ENCODE measurements at regions not wholly inside any gene's neighbourhood (a gene's known extent, or its start where the extent isn't known, plus 50 kb on each side); places are given as distances from the start of the nearest gene placed in this dataset.
"Not testable (repeated sequence)": the region's sequence is repeated elsewhere in the genome, so short reads cannot be mapped to it uniquely, and the experiment has no call there.

- no peak for DNase-seq (ENCODE audit: low read depth)
- TF ChIP-seq CTCF (conservative IDR thresholded peaks at IDR 0.05; ENCODE audit: low read length), result no peak
- no peak overlapping the region for H3K4me3 ChIP-seq (ENCODE audit: low read length)
Measured at GRCh38 chr14:85186082-85186481, 343.9 kb upstream of the FLRT2 start.

- TF ChIP-seq CTCF (conservative IDR thresholded peaks at IDR 0.05; ENCODE audit: low read length), result no peak
- no peak for DNase-seq (ENCODE audit: low read depth)
- H3K4me3 ChIP-seq (ENCODE audit: low read length), result no peak overlapping the region
Measured at GRCh38 chr14:85187521-85187920, 342.4 kb upstream of the FLRT2 start.

- no peak for DNase-seq (ENCODE audit: low read depth)
- no peak overlapping the region for H3K4me3 ChIP-seq (ENCODE audit: low read length)
- TF ChIP-seq CTCF (conservative IDR thresholded peaks at IDR 0.05; ENCODE audit: low read length), result no peak
Measured at GRCh38 chr14:85188836-85189235, 341.1 kb upstream of the FLRT2 start.

GRCh38 chr14:85189253-85189652 is 340.7 kb upstream of the FLRT2 start:
- DNase-seq (ENCODE audit: low read depth), result not testable (repeated sequence)

GRCh38 chr14:85190251-85190650 is 339.7 kb upstream of the FLRT2 start:
- no peak overlapping the region for H3K4me3 ChIP-seq (ENCODE audit: low read length)
- no peak for DNase-seq (ENCODE audit: low read depth)
- no peak for TF ChIP-seq CTCF (conservative IDR thresholded peaks at IDR 0.05; ENCODE audit: low read length)

More at GRCh38 chr14:85189253-85189652, 340.7 kb upstream of the FLRT2 start:
- H3K4me3 ChIP-seq (ENCODE audit: low read length), result not testable (repeated sequence)

- TF ChIP-seq CTCF (conservative IDR thresholded peaks at IDR 0.05; ENCODE audit: low read length), result no peak
- DNase-seq (ENCODE audit: low read depth), result no peak
- no peak overlapping the region for H3K4me3 ChIP-seq (ENCODE audit: low read length)
Measured at GRCh38 chr14:85191986-85192385, 338.0 kb upstream of the FLRT2 start.

- peak; percentile 17 for DNase-seq (ENCODE audit: low read depth)
- H3K4me3 ChIP-seq (ENCODE audit: low read length), result no peak overlapping the region
- peak; percentile 73 for TF ChIP-seq CTCF (conservative IDR thresholded peaks at IDR 0.05; ENCODE audit: low read length)
Measured at GRCh38 chr14:85195872-85196477, 334.0 kb upstream of the FLRT2 start.

GRCh38 chr14:85198001-85198400 is 331.9 kb upstream of the FLRT2 start:
- no peak overlapping the region for H3K4me3 ChIP-seq (ENCODE audit: low read length)
- no peak for DNase-seq (ENCODE audit: low read depth)
- TF ChIP-seq CTCF (conservative IDR thresholded peaks at IDR 0.05; ENCODE audit: low read length), result no peak
